Stimulated activated CD4-positive, alpha-beta T cell treated with anti-CD3 and anti-CD28 coated beads, Interleukin-1b, Interleukin-23, amount 100 ng/mL, for 24 hours (primary cell): ENCODE measurements at regions not wholly inside any gene's neighbourhood (a gene's known extent, or its start where the extent isn't known, plus 50 kb on each side); places are given as distances from the start of the nearest gene placed in this dataset.
"Not testable (repeated sequence)": the region's sequence is repeated elsewhere in the genome, so short reads cannot be mapped to it uniquely, and the experiment has no call there.

Experiments used
- DNase-seq, 4 experiments: peaks; one replicate each; pipeline ENCODE4 v3.0.0-alpha.2; 2020; ENCODE audit warnings: low read depth in 4 of 4, low spot score in 1 of 4

DNA sequence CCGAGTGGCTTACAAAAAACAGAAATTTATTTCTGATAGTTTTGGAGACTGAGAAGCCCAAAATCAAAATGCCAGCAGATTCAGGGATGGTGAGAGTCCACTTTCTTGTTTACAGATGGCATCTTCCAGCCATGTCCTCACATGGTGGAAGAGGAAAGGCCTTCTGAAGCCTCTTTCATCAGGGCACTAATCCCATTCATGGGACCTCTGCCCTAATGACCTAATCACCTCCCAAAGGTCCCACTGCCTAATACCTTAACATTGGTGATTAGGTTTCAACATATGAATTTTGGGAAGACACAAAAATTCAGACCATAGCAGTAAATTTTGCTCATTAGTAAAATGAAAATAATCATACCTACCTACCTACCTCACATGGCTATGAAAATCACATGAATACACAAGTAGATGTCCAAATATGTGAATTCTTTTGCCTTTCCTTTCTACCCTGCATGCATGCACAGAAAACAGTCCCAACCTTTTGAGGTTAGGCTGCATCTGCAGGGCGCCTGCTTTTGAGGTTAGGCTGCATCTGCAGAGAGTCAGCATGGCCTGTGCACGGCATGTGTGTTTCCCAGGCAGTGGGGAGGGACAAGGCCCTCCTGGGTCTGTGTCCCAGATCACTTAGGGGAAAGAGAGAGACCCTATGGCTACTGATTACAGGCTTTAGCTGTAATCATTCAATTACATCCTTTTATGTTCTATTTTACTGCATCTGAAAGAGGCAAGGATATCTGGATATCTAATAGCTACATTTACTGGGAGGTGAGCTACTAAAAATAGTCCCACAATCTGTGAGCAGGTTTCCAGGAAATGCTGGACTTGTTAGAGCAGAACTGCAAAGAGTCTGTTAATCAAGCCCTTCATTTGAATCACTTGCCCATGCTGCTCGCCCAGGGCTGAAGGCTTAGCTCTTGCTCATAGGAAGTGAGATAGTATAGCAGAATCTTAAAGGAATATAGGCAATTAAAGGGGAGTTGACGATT, 497.7 kb upstream of the MARCKS start:
- no peak for DNase-seq

- DNase-seq, result no peak
Observed at GRCh38 chr6:113361014-113361645, 496.0 kb upstream of the MARCKS start.

- DNase-seq, result no peak
Observed at GRCh38 chr6:113362301-113363047, 494.7 kb upstream of the MARCKS start.

DNA sequence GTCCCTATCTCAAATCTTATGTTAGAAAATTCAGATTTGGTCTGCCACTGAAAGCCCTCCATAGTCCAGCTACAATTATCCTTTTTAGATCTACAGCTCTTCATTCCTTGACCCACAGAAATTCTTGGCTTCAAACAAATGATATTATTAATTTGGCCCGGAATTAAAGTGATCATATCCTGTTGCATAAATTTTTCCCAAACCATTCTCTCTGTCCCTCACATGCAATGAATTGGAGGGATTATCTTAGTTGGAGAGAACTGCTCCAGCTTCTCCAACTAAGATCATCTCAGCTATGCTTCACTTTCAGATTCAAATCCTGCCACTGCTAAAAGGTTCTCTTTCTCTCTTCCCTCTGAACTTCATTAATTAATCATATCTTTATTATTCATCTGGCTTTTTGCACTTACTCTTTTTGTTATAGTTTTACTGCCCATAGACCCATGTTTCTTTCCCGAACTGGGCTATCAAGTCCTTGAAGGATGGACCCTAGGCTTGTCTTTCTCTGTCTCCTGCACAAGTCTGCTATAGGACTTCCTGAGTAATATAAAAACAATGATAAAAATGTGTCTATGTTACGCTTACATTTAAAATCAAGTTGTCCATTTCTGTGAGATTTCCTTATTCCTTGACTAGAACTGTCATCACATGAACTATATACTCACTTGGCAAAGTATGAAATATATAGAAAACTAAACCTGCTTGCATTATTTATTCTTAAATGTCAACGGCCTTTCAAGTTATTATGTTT, 493.9 kb upstream of the MARCKS start:
- no peak for DNase-seq

DNA sequence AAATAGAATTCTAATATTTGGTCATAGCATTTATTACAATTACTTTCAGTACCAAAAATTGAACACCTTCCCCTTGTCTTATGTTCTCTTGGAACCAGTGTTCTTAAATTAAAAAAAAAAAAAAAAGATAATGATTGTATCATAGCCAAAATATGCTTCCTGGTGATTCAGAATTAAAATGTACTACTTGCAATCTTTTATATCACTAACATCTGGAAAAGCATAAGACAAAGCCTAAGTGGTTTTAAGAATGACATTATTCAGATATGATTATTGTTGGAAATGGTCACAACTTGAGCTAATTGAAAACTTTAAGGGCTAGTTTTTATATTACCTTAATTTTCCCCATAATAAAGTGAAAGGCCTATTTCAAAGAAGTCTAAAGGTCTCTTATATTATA, 493.3 kb upstream of the MARCKS start:
- no peak for DNase-seq

- DNase-seq, result no peak
Observed at GRCh38 chr6:113364766-113365165, 492.4 kb upstream of the MARCKS start.

- DNase-seq, result no peak
Observed at GRCh38 chr6:113365191-113365590, 492.0 kb upstream of the MARCKS start.

DNA sequence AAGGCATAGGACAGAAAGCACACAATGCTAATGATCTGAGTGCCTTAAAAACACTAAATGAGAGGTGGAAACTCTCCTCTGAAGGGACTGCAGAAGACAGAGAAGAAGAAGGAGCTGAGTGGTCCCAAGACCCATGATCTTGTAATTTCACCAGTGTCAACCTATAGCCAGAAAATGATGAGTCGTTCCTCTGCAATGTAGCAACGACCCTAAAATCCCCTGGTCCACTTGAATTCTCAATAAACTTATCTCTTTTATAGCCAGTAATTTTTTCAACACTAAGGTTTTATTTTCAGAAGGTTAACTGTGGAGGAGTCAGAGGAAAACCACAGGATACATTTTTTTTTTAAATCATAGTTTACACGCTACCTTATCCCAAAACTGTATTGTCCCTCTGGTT, 490.6 kb upstream of the MARCKS start:
- DNase-seq, result no peak

- DNase-seq, result no peak
Observed at GRCh38 chr6:113370508-113371502, 486.3 kb upstream of the MARCKS start.

DNA sequence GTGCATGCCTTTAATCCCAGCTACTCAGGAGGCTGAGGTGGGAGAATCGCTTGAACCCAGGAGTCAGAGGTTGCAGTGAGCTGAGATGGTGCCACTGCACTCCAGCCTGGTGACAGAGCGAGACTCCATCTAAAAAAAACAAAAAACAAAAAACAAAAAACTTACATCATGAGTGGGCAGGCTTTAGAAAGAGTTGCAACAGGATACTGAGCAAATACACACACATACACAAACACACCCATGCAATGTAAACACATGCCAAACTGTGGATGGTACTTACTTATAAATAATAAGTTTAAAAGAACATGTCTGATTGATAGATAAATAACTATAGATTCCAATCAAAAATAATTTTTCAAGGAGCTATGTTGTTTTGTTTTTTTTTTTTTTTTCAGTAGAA, 481.7 kb upstream of the MARCKS start:
- not testable (repeated sequence) for DNase-seq

DNA sequence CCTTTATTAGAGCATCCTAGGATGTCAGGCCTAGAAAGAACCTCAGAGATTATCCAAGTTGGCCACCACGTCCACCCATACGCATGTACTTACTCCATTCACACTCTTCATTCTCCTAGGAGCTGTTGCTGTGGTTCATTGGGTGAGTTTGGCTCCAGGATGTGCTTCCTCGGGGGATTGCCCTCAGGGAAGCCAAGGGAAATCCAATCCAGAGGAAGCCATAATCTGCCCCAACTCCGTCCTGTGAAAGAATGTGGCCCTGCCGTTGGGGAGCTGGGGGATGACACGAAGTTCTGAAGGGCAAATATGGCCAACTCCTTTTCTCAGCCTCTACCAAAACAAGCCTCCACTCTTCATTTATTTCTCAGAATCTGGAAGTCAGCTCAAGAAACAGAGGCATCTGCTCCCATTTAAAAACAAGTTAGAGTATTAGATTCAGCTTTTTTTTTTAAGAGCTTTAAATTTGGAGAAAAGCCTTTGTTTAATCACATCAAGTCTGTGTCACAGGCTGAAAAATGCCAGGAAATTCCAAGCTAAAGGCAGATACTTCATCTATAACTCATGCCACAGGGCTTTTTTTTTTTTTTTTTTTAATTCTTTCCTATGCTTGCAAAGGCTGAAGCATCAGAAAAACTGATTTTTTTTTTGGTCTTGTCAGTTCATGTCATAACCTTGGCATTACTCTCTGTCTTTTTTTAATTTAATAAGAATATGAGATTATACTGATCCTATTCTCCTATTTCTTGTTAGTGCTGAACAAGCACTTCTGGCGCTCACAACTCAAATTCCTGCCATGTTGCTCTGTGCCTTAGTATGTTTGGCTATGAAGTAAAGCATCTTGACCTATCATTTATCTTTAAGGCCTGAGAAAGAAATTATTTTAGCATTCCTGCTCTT, 480.9 kb upstream of the MARCKS start:
- DNase-seq, result no peak

GRCh38 chr6:113376847-113377165, 480.3 kb upstream of the MARCKS start:
- no peak for DNase-seq

DNA sequence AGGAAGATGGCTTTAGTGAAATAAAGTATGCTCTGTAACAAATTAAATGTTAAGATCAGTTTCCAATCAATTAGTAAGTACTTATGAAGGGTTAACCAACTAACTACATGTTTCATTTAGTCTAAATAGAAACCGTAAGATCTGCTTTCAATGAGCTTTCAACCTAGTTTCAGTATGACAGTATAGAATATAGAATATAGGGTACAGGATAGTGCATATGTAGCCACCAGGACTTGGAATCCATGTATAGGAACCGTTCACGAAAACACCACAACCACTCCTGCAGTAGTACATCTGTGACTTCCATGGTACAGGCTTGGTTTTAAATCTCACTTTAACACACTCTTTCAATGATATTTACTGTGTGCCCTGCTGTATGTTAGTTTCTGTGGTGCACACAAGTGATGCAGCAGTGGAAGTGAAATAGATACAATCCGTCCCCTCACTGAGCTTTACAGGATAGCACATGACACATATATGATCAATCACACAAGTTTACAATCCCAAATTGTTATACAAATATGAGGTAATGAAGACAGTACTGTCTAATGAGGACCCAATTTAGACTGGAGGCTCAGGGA, 479.7 kb upstream of the MARCKS start:
- no peak for DNase-seq

GRCh38 chr6:113380591-113380990, 476.6 kb upstream of the MARCKS start:
- DNase-seq, result no peak

DNA sequence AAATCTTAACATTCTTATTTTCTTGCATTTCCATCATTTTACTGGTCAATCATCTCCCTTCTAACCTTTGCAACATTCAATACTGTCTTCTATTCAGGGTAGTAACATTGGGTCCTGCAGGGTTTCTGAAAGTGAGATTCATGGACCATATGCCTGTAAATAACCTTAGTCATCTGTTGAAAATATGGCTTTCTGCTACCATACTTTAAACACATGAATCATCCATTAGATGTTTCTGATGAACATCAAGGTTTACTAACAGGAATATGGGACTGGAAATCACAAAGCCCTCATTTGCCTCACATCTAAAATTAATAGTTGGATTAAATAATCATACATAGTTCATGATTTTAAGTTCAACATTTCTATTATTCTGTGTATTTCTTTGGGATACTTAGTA, 475.9 kb upstream of the MARCKS start:
- DNase-seq, result no peak

DNA sequence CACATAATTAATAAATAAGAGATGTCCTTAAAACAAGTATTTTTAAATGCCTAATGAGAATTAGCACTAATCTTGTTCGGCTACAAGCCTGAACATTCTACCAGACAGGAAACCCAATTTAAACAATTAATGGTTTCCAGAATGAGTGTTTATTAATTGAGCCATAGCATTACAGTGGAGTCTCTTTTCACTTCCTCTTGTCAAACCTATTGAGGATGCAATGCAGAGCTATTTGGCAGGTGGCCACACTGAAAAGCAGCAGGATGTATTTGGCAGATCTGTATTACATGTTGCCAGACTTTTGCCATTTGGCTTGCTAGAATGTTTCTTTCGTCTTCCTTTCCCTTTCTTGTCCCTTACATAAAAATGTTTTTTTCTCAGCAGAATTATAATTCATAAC, 475.2 kb upstream of the MARCKS start:
- no peak for DNase-seq

DNA sequence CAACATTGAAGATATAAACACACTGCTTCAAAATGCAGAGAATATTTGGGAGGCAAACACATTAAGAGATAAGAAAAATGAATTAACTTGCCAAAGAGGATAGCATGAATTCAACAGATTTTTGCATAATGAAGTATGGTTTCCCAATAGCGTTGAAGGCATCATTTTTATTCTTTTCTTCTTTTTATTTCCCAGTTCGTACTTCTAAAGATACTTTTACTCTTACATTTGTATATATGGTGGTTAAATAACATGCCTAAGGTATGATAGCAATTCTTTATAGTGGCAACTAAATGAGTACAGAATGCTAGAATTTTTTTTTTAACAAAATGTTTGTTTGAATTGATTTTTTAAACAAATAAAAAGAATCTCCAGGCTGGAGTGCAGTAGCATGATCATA, 473.4 kb upstream of the MARCKS start:
- no peak for DNase-seq

DNA sequence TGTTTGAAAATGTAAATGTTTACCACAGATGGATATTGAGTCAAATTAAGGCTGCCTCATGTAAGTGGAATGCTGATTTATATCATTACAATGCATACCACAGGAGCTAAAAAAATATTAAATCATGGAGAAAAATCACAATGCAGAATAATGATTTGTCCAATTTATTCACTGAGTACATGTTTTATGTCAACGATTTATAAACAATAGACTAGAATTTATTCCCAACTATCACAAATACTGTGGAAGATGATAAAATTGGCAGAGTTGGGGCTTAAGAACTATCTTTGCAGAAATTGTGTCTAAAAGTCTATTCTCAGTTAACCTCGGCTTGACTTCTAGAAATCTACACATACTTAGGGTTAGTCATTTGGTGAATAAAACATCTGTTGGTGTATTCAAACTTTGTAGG, 472.1 kb upstream of the MARCKS start:
- no peak for DNase-seq

- DNase-seq, result no peak
Observed at GRCh38 chr6:113388996-113389395, 468.1 kb upstream of the MARCKS start.
